ENCODE measurements at regions not wholly inside any gene's neighbourhood (a gene's known extent, or its start where the extent isn't known, plus 50 kb on each side); places are given as distances from the start of the nearest gene placed in this dataset.
"Not testable (repeated sequence)": the region's sequence is repeated elsewhere in the genome, so short reads cannot be mapped to it uniquely, and the experiment has no call there.

DNA sequence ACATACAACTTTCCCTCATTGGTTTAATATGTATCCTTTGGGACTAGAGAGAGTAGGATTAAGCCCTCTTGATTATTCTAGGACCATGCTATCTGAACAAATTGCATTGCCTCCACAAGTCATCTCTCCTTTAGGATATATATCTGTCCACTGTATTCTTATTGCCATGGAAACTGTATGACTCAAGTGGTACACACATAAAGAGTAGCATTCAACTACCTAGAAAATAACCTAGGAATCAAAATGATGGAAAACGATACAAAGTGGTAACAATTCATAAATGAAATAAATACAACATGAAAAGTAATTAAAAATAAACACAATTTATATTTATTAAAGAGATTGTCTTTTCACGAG is 212.1 kb upstream of the P2RY1 start:
- DNase-seq: no peak

DNA sequence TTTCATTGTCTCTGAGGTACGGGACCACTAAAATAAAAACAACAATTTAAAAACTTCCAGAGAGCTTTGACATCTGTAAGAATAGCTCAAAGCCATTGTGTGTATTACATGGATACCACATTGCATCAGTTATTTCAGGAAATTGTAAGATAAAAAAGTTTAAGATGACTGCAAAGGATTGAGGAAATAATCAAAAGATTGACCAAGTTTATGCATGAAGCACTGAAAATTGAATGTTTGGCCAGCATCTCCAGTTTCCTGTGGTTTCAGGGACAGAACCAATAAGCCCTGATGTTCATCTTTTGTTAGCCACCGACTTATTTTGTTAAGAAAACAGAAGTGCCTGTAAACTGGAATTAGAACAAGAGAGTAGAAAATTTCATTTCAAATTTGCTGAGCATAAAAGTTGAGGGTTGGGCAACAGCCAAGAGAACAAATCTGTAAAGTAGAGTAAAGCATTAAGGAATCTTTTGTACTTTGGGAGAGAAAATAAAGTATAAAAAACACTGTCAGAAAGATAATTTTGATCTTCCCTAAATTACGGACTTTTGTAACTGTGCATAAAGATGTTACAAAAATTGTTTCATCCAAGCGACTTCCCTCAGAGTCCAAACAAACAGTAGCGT is 211.5 kb upstream of the P2RY1 start:
- no peak for DNase-seq

DNA sequence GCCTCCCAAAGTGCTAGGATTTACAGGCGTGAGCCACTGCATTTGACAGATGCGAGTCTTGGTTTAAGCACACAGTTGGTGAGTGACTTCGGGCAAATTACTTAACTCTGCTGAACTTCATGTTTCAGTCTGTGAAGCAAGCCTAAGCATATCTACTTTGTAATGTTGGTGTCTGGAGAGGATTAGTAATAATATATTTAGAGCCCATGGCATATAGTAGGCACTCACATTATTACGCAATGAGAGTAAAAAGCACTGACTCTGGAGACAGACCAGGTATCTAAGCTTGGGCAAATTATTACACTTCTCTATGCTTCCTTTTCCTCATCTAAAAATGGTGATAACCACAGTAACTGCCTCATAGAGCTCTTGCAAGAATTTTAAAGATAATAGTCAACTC is 208.7 kb upstream of the P2RY1 start:
- no peak for DNase-seq

DNA sequence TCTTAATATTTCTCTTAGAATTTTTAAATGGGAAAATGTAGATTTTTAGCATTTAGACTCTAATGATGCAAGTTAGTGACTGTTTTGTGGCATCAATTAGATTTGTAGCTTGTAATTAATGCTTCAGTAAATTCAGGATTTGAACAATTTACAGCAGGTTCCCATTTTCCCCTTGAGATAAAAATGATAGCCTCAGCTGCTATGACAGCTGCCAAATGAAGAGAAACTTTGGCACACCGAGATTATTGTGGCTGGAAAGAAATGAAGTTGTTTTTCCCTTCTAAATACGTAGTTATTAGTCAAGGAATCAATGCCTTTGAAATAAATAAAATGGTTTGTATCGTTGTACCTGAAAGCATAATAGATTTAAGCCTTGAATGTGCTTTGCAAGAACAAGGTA is 206.4 kb upstream of the P2RY1 start:
- DNase-seq: no peak

DNA sequence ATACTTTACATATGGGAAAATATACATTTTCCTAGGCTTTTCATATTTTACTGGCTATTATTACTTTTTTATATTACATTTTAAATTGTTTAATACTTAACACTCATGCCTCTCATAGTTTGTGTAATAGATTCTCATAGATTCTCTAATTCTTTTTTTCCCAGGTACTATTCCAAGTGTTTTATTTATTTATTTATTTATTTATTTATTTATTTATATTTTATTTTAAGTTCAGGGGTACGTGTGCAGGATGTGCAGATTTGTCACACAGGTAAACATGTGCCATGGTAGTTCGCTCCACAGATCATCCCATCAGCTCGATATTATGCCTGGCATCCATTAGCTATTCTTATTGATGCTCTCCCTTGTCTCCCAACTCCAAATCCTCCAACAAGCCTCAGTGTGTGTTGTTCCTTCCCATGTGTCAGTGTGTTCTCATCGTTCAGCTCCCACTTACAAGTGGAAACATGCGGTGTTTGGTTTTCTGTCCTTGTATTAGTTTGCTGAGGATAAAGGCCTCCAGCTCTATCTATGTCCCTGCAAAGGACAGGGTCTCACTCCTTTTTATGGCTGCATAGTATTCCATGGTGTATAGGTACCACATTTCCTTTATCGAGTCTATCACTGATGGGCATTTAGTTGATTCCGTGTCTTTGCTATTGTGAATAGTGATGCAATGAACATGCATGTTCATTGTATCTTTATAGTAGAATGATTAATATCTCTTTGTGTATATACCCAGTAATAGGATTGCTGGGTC is 205.4 kb upstream of the P2RY1 start:
- DNase-seq: no peak

DNA sequence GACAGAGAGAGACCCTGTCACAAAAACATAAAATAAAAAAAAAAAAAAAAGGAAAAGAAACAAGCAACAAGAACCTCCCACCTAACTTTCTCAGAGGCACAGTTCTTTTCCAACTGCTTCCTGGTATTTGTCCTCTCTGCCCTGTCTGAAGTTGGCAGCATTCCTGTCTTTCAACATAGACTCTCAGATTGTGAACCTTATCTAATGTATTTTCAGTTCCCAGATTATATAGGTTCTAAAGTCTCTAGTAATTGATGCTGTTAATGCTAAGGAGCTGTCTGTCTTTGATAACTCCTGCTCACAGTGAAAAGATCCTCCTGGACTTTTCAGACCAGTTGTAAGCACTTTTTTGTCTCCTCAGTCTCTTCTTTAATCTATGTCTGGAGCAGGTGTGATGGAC is 199.5 kb upstream of the P2RY1 start:
- no peak for DNase-seq

DNA sequence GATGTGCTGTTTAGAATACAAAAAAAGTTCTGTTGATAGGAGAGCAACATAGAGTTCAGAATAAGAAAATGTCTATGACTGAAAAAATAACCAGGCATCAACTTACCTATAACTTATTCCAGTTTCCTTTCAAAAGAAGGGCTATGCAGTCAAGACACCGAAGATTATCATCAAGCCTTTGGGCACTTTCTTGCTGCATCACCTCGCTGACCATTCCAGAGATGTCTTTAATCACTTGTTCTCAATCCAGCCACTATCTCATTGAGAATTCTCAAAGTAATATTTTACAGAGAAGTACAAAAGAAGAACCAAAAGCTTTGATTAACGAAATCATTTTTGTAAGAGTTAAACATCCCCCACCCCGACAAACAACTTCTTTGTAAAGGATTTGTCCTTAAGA is 198.3 kb upstream of the P2RY1 start:
- no peak for DNase-seq

DNA sequence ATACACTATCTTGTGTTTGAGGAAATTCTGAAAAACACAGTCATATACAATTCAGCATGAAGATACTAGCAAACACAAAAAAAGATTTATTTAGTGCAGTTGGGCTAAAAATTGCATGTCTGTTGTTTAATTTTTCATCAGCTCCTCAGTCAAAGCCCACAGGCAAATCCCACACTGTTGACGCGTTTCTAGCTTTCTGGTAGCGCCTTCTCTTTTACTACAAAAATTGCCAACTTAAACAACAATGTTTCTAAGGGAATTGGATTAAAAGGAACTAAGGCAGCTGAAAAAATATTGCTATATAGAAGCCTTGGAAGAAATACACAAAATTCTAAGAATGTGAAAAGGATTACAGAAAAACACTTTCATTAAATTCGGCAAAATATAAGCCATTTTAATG is 196.7 kb upstream of the P2RY1 start:
- DNase-seq: no peak

DNA sequence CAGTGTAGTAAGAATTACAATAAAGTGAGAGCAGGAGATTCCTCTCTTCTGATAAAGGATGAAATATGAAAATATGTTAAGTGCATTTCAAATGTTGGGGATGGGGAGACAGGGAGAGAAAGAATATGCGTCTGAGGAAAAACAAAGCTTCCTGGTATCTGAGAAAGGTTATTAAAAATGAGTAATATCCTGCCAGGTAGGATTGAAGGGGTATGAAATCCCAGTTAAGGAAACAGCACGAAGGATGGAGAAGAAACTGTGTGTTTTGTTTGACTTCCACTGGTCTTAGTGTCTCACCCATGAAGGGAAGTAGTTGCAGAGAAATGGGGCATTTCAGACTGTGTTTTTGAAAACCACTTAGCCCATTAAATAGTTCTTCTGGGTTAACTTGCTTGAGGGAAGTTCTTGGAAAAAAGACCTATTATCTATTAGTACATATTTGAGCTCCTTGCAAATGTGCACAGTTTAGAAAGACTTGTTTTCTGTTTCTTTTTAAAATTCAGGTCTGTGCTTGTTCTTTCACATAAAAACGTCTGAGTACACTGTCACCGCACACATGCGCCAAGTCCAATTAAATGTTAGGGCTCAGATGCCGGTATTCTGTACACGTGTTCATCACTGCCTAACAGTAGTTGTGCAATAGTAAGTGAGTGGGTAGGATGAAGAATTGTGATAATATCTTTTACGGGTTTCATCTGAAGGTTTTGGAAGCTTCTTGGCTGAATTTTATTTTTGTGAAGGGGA is 196.1 kb upstream of the P2RY1 start:
- peak; percentile 3 for DNase-seq

DNA sequence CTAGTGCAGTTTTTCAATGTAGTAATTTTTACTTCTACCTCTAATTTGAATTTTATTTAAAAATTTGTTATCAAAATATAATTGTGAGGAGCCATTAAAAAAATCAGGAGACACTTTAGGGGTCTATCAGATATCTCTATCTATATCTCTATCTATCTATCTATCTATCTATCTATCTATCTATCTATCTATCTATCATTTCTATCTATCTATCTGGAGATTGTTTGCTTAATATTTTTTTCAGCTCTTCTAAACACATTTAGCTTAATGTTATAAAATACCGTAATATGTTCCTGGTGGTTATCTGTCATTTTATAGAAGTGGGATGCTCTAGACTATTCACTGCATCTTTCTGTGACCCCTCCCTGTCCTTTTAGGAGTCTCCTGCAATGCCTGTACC is 193.7 kb upstream of the P2RY1 start:
- DNase-seq: no peak

DNA sequence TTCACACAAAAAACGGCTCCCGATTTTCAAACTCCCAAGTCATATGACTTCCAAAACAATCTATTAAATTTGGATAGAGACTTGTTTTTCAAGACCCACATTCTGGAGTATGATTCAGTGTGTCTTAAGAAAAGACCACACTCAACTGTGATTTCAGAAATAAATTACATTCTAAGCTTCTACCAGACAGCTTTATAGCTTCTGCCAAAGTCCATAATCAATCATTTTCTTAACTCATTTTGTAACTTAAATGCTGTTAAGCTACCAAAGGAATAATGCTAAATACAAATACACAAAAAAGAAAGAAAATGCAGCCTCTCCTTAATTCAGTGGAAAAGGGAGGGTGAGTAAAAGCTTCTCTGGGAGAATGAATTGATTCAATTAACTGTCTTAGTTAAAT is 192.3 kb upstream of the P2RY1 start:
- no peak for DNase-seq

DNA sequence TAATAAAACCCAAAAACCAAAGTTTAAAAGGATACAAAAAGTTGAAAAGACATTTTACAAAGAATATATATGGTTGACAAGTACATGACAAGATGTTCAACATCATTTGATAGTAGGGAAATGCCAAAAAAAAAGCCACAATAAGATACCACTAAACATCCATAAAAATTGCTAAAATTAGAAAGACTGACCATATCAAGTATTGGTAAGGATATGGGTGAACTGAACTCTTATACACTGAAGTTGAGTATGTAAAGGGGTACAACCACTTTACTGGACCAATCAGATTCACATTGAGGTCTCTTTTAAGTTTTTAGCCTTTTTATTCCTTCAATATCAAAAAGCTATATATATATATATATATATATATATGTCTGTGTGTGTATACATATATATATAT is 190.5 kb upstream of the P2RY1 start:
- no peak for DNase-seq

DNA sequence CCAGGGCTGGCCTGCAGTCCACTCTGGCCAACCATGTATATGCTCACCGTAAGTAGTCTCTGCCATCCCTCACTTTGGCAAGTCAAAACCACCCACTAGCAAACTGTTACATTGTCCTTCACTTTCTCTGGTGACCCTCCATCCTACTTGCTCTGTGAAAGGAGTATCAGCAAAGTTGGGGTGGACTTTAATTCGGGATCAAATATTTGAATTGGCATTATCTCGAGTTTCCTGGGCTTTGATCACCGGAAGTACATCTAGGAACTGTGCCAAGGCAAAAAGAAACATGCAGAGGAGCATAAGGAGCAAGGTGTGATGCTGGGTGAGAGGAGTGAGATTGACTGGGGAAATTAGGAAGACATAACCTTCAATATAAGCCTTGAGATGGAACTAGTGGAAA is 188.9 kb upstream of the P2RY1 start:
- no peak for DNase-seq

DNA sequence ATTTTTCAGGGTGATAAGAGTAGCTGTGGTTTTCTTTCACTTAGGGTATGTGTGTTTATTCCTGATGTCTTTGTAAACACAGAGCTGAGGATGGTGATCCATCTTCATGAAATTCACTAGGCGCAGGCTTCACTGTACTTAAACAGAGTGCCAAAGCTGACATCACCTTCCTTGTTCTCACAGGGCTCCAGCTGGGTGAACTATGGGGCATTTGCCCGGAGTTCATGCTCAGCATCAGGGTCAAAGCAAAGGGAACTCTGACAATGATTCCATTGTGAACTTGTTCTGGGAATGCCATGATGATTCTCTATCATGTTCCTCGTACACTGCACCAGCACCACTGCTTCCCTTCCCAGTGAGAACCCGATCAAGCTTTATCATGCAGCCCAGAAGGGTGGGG is 184.8 kb upstream of the P2RY1 start:
- DNase-seq: no peak

DNA sequence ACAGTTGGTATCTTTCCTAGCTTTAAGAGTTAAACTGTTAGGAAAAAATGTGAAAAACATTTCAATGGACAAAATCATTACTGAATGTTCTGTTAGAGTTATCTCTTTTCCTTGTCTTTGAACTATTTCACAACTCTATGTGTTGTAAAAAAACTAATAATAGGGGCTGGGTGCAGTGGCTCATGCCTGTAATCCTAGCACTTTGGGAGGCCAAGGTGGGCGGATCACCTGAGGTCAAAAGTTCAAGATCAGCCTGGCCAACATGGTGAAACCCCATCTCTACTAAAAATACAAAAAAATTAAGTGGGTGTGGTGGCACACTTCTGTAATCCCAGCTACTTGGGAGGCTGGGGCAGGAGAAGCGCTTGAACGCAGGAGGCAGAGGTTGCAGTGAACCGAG is 184.0 kb upstream of the P2RY1 start:
- not testable (repeated sequence) for DNase-seq

DNA sequence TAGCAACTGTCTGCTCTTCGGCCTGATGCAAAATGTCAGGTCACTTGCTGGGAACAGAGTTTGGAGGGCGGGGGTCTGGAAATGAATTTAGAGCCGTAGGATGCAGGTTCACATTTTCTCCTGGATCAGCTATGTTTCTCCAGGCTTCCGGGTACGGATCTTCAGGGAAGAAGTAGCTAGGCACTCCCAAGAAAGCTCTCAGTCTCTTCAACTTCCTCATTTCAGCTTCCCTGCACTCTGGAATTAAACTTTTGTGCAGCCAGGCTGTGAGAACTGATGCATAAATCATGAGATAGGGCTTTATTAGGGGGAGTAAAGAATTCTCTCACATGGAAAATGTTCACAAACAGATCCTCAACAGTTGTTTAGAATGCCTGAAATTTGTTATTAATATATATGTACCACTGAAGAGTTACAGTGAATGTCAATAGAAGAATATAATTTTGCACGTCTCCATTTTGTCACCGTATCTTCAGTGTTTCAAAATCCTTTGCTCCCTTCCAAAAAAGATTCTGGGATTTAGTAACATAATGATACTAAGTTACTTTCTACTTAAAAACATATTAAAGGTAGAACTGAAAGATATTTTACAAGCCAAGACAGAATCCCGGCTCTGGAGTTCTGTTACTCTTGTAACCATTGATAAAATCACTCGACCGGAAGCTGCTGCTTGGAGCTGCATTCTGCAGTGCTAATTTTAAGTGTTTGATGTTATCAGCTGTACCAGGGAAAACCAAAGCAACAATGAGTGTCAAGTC is 178.5 kb upstream of the P2RY1 start:
- no peak for DNase-seq

DNA sequence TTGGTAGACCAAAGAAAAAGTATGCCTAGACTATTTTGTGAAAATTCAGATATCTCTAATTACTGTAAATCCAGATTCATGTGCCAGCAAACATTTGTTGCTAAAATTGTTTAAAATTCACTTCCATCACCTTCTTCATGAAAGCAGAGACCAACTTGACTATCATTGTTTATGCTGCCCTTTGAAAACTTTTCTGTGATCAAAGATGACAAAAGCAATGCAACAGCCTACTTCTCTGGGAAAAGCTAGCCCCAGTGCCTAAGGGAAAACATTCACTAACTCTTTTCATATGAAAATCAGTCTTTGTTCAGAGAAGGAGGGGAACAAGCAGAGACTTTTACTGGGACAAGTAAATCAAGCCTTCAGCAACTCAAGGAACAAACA is 178.0 kb upstream of the P2RY1 start:
- DNase-seq: no peak

DNA sequence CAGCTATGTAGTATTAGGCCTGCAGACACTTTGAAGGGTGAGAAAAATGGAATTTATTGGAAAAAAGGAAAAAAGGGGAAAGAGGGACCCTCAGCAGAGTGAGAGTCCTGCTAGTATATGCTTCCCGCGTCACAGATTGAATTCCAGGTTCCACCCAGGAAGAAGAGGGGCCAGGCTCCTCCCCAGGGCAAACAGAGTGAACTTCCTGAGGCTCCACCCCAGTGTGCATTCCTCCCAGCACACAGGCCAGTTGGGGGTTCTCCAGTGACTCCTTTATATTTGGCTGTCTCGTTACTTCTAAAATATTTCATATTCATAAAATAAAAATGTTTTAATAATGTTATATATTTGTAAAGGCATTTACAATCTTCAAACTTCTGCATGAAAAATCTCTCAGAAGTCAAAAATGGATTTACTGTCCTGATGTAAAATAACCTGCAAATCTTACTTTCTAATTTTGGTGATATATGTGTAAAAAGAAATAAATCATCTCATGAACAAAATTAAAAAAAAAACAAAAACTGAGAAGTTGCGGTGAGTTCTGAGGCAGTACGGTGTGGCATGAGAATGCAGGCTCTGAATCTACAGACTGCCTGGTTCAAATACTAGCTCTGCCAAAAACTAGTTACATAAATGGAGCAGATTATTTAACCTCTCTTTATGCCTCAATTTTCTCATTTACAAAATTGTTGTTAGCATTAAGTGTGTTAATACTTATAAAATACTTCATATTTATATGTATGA is 175.8 kb upstream of the P2RY1 start:
- no peak for DNase-seq

DNA sequence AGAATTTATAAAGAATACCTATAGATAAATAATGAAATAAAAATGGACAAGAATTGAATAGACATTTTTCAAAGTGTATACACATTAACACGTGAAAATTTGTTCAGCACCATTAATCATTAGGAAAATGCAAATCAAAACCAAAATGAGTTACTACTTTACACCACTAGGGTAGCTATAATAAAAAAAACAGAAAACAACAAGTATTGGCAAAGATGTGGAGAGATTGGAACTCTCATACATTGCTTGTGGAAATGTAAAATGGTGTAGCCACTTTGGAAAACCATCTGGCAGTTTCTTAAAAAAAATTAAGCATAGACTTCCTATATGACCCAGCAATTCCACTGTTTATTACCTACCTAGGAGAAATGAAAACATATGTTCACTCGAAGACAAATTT is 172.8 kb upstream of the P2RY1 start:
- no peak for DNase-seq

DNA sequence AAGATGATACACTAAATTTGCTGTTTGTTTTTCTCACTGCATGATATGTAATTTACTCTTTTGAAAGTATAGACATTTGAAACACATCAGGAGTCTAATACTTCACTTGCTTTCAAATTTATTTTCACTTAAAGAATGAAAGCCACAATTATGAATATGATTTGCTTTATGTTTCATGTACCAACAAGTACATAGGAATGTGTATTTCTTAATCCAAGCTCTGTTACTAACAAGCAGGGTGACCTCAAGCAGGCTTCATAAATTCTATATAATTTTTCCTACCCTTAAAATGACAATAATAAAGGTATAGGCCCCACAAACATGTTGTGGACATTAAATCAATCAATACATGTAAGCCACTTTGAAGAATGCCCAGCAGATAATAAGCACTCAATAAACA is 170.2 kb upstream of the P2RY1 start:
- no peak for DNase-seq

DNA sequence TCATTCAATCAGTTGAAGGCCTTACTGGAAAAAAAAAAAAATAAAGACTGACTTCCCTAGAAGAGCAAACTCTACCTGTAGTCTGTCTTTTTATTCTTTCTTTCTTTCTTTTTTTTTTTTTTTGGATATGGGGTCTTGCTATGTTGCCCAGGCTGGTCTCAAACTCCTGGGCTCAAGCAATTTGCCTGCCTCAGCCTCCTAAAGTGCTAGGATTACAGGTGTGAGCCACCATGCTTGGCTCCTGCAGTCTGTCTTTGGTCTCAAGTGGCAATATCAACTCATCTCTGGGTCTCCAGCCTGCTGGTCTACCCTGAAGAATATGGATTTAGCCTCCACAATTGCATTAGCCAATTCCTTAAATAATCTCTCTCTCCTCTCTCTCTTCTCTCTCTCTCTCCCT is 167.7 kb upstream of the P2RY1 start:
- no peak for DNase-seq

DNA sequence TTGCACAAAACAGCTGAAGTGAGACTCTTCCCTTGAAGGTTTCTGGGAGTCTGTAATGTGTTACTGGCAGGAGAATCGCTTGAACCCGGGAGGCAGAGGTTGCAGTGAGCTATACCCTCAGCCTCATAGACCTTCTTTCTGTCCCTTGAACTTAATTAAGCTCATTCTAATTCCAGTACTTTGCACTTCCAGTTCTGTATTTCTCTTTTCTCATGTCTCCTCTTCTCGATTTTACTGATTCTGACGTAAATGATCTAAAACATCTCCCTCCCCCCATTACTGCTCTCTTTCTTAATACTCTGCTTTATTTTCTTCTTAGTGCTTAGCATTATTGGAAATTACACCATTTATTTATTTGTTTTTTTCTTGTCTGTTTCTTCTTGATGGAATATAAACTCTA is 165.4 kb upstream of the P2RY1 start:
- no peak for DNase-seq

Measured in EL (cell line).